ENCODE measurements at regions not wholly inside any gene's neighbourhood (a gene's known extent, or its start where the extent isn't known, plus 50 kb on each side); places are given as distances from the start of the nearest gene placed in this dataset.

DNA sequence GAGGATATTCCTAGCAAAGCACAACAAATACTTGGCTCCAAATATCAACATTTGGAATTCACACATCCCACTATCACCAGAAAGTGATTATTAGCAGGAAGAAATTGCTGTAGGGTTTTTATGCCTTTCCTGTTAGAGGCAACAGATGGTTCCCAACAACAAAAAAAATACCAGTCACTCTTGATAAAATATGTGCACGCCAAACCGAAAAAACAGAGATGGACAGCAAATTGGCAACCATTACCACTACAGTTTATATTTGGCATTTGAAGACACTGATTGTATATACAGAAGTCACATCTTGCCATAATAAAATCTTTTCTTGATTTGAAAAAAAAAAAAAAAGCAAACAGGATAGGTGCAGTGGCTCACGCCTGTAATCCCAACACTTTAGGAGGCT lies 78.2 kb downstream of the TMPRSS5 start:
- TF ChIP-seq FOXM1 (IDR thresholded peaks at IDR 0.05; ENCODE audit: low read depth) (no peak), FOXM1 (CRISPR knock-in tag; IDR thresholded peaks at IDR 0.05; ENCODE audit: low read depth) (no peak), EZH2 (IDR thresholded peaks at IDR 0.05; ENCODE audit: borderline replicate concordance, low read depth, low read length) (no peak), GABPB1 (CRISPR knock-in tag; IDR thresholded peaks at IDR 0.05) (no peak), HDAC2 (IDR thresholded peaks at IDR 0.05) (no peak), BHLHE40 (IDR thresholded peaks at IDR 0.05; ENCODE audit: low read length) (no peak)
- TF ChIP-seq, protein P1, sequence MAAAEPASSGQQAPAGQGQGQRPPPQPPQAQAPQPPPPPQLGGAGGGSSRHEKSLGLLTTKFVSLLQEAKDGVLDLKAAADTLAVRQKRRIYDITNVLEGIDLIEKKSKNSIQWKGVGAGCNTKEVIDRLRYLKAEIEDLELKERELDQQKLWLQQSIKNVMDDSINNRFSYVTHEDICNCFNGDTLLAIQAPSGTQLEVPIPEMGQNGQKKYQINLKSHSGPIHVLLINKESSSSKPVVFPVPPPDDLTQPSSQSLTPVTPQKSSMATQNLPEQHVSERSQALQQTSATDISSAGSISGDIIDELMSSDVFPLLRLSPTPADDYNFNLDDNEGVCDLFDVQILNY (CRISPR knock-in tag; IDR thresholded peaks at IDR 0.05): no peak
- TF ChIP-seq, protein P2, sequence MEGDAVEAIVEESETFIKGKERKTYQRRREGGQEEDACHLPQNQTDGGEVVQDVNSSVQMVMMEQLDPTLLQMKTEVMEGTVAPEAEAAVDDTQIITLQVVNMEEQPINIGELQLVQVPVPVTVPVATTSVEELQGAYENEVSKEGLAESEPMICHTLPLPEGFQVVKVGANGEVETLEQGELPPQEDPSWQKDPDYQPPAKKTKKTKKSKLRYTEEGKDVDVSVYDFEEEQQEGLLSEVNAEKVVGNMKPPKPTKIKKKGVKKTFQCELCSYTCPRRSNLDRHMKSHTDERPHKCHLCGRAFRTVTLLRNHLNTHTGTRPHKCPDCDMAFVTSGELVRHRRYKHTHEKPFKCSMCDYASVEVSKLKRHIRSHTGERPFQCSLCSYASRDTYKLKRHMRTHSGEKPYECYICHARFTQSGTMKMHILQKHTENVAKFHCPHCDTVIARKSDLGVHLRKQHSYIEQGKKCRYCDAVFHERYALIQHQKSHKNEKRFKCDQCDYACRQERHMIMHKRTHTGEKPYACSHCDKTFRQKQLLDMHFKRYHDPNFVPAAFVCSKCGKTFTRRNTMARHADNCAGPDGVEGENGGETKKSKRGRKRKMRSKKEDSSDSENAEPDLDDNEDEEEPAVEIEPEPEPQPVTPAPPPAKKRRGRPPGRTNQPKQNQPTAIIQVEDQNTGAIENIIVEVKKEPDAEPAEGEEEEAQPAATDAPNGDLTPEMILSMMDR (IDR thresholded peaks at IDR 0.05 in 2 of 3, conservative IDR thresholded peaks at IDR 0.05 in 1 of 3; ENCODE audit: insufficient read depth in 2 of 3, low read depth in 1 of 3, low read length in 3 of 3): no peak

All from K562 (cell line).